Heart right ventricle (tissue), 16 donors: ENCODE measurements at regions not wholly inside any gene's neighbourhood (a gene's known extent, or its start where the extent isn't known, plus 50 kb on each side); places are given as distances from the start of the nearest gene placed in this dataset.

Source experiments
- ATAC-seq, 8 donors: fragments of 200-7000 bp; cut with Tn5 transposase; one replicate each; pipeline ENCODE4 v1.9.1; 2020; ENCODE audit warnings: mild to moderate bottlenecking in 8 of 8, moderate library complexity in 8 of 8, moderate number of reproducible peaks in 1 of 8
- DNase-seq, 2 donors: peaks; one replicate each; pipeline ENCODE4 v3.0.0-alpha.2; 2020
- H3K27ac ChIP-seq, 10 donors: fragments of 200-600 bp; sonication (generic) in 2 of 10; one replicate each; pipeline versions ENCODE4 v1.5.0 to v1.8.0; 2020 to 2022; ENCODE audit warnings: mild to moderate bottlenecking in 3 of 10
- H3K27me3 ChIP-seq, 7 donors: fragments of 200-600 bp; one replicate each; pipeline ENCODE4 v1.8.0; 2021 to 2022; ENCODE audit warnings: mild to moderate bottlenecking in 2 of 7
- H3K36me3 ChIP-seq, 9 donors: fragments of 200-600 bp; sonication (generic) in 1 of 9; one replicate each; pipeline versions ENCODE4 v1.5.0 to v1.8.0; 2020 to 2022; ENCODE audit warnings: mild to moderate bottlenecking in 2 of 9
- H3K4me1 ChIP-seq, 9 donors: fragments of 200-600 bp; sonication (generic) in 1 of 9; one replicate each; pipeline versions ENCODE4 v1.5.0 to v1.8.0; 2020 to 2022; ENCODE audit warnings: mild to moderate bottlenecking in 4 of 9
- H3K4me3 ChIP-seq, 10 donors: fragments of 200-600 bp; sonication (generic) in 2 of 10; one replicate each; pipeline versions ENCODE4 v1.5.0 to v1.8.0; 2020 to 2022; ENCODE audit warnings: mild to moderate bottlenecking in 7 of 10, moderate library complexity in 2 of 10
- H3K9me3 ChIP-seq, 11 donors: fragments of 200-600 bp in 10 of 11; sonication (generic) in 2 of 11; one replicate each; pipeline versions ENCODE4 v1.5.0 to v1.8.0; 2013 to 2022; ENCODE audit warnings: mild to moderate bottlenecking in 2 of 11, control low read depth in 1 of 11, moderate library complexity in 1 of 11
- WGBS, 2 donors: extraction: QIAGEN DNeasy Blood & Tissue Kit; methylation state at CpG; one replicate each; pipeline ENCODE4 v1.1.7; 2013; ENCODE audit warnings: inconsistent platforms in 1 of 2; 5-methylcytosine and 5-hydroxymethylcytosine counted together
- intact Hi-C, 10 donors: fragments of 100-400 bp; cut with DNase I; formaldehyde crosslinking; loops; one replicate each; pipeline versions ENCODE4 v1.11.1 to v1.14.2; 2022
- TF ChIP-seq, protein P1 (sequence below), 9 donors: fragments of 200-600 bp; sonication (generic) in 2 of 9; IDR thresholded peaks; one replicate each; pipeline versions ENCODE4 v1.5.0 to v1.8.0; 2021 to 2022; ENCODE audit warnings: antibody characterized with exemption in 9 of 9, mild to moderate bottlenecking in 5 of 9, moderate library complexity in 1 of 9
- donor health status: Arrhythmogenic right ventricular cardiomyopathy.
- donor health status: ischemic (EF 13 %, LVEDD 7.1; RV severe dilation, severe dysfunction).
- donor health status: healthy with polysubstance abuse.
- donor health status: DM: no; HTN: yes; CAD: no.
- donor health status: DM: no; HTN: no; CAD: no.
- donor health status: ischemic (EF 25% LVEDD 6.9; RV normal size, moderate dysfunction).
- donor health status: ischemic (EF 25% LVEDD 5.7; RV mildly dilated, moderate dysfunction).
- donor health status: healthy.
- donor health status: DM: yes; HTN: yes; CAD: no.
- donor health status: Ischemic cardiomyopathy.
- donor health status: ischemic (EF 35%, LVEDD 5.7; RV mildly dilated, moderate dysfunction).
- donor health status: nonischemic (EF 11% LVEDD 7.7; RV severe dilation, severe dysfunction).
- donor health status: DM: yes; HTN: yes; CAD: no.
- donor health status: PGD.
- donor health status: ischemic (EF 29% LVEDD 5.4; RV normal size, mild dysfunction).
- donor health status: nonischemic (EF 23%, LVEDD 6.1; RV moderate dilation, normal function).

GRCh38 chr5:124418390-124418789, 328.0 kb downstream of the ZNF608 start:
- peaks cover 0 to 23% (median 3%) of the 10 kb centered on the region in 11 donors for H3K9me3 ChIP-seq
- no peaks in the 10 kb centered on the region for H3K36me3 ChIP-seq
- intact Hi-C loops = no loop called here
- H3K27ac ChIP-seq = no peak overlapping the region
- TF ChIP-seq, protein P1, sequence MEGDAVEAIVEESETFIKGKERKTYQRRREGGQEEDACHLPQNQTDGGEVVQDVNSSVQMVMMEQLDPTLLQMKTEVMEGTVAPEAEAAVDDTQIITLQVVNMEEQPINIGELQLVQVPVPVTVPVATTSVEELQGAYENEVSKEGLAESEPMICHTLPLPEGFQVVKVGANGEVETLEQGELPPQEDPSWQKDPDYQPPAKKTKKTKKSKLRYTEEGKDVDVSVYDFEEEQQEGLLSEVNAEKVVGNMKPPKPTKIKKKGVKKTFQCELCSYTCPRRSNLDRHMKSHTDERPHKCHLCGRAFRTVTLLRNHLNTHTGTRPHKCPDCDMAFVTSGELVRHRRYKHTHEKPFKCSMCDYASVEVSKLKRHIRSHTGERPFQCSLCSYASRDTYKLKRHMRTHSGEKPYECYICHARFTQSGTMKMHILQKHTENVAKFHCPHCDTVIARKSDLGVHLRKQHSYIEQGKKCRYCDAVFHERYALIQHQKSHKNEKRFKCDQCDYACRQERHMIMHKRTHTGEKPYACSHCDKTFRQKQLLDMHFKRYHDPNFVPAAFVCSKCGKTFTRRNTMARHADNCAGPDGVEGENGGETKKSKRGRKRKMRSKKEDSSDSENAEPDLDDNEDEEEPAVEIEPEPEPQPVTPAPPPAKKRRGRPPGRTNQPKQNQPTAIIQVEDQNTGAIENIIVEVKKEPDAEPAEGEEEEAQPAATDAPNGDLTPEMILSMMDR (IDR thresholded peaks at IDR 0.05) = no peak
- no peaks in the 10 kb centered on the region for H3K27me3 ChIP-seq
- no peak overlapping the region for H3K4me3 ChIP-seq
- WGBS, 2 donors = 91 to 96% methylated on average over 2 of the region's 2 CpGs
- H3K4me1 ChIP-seq = peaks cover 0 to 9% (median 0%) of the 10 kb centered on the region in 9 donors
- ATAC-seq = no peak
- DNase-seq = no peak

DNA sequence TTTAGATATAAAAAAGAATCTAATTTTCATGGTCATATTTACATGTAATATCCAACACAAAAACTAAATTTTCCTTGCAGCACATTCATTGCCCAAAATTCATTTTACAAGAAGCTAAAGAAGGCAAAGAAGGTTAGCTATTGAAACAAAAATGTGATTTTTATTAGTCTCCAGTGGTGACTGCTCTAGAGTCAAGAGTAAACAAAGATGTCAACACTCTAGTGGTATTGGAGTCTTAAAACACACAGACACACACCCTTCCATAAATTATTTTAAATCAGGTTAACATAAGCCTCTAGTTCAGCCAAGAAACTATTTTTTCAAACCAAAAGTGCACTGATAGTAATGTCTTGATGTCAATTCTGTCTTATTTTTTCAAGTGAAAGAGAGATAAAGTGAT, 329.2 kb downstream of the ZNF608 start:
- ATAC-seq = no peak
- DNase-seq = no peak
- intact Hi-C loops = no loop called here
- Histone ChIP-seq H3K36me3 (no peaks in the 10 kb centered on the region), H3K9me3 (peaks cover 0 to 15% (median 0%) of the 10 kb centered on the region in 11 donors), H3K4me1 (peaks cover 0 to 9% (median 0%) of the 10 kb centered on the region in 9 donors), H3K27ac (no peak overlapping the region), H3K27me3 (no peaks in the 10 kb centered on the region), H3K4me3 (no peak overlapping the region)
- TF ChIP-seq, protein P1 (IDR thresholded peaks at IDR 0.05) = no peak

DNA sequence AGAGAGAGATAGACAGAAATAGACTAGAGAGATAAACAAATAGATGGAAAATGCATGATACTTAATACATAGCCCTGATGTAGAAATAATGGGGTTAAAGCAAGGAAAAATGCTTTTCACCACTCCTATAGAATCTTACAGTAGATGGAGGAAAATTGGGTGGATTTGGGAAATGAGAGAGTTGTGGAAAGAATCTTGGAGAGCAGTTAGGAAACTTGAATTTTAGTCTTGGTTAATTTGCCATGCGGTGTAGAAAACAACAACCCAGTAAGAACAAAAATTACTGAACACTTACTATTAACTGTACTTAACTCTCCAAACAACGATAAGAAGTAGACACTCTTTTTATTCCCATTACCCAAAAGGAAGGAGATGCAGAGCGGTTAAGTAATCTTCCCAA, 329.8 kb downstream of the ZNF608 start:
- H3K4me1 ChIP-seq = peaks cover 0 to 9% (median 0%) of the 10 kb centered on the region in 9 donors
- DNase-seq (no peak), ATAC-seq (no peak)
- TF ChIP-seq, protein P1 (IDR thresholded peaks at IDR 0.05) = no peak
- no peak overlapping the region for H3K27ac ChIP-seq
- H3K9me3 ChIP-seq = peaks cover 0 to 12% (median 0%) of the 10 kb centered on the region in 11 donors
- H3K27me3 ChIP-seq = no peaks in the 10 kb centered on the region
- no peak overlapping the region for H3K4me3 ChIP-seq
- intact Hi-C loops = no loop called here
- WGBS, 2 donors = 95 to 97% methylated on average over 3 of the region's 3 CpGs
- no peaks in the 10 kb centered on the region for H3K36me3 ChIP-seq

DNA sequence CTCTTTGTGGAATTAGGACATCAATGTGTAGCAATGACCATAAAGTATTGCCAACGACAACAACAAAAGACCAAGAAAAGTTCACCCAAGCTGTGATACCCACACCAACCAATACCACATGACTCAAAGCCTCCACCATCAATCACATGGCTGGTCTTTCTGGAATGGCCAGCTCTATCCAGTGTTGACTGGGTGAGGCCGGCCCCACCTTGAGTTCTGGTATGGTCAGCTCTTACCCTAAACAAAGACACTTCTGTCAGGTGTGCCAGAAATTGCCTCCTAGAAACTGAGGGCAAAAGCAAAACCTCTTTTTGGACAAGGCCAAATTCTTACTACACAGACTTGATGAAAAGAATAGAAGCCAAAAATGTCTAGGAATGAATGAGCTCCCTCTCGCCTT, 331.5 kb downstream of the ZNF608 start:
- no peak overlapping the region for H3K4me3 ChIP-seq

More for the DNA sequence above, 331.5 kb downstream of the ZNF608 start:
- peaks cover 0 to 7% (median 0%) of the 10 kb centered on the region in 11 donors for H3K9me3 ChIP-seq
- TF ChIP-seq, protein P1 (IDR thresholded peaks at IDR 0.05) = no peak
- H3K27me3 ChIP-seq = no peaks in the 10 kb centered on the region
- H3K4me1 ChIP-seq = peaks cover 0 to 9% (median 0%) of the 10 kb centered on the region in 9 donors
- ATAC-seq (no peak), DNase-seq (no peak)
- WGBS, 2 donors = 97 to 99% methylated on average over 3 of the region's 3 CpGs
- H3K36me3 ChIP-seq = no peaks in the 10 kb centered on the region
- H3K27ac ChIP-seq = no peak overlapping the region
- intact Hi-C loops = no loop called here
